ENCODE measurements at regions not wholly inside any gene's neighbourhood (a gene's known extent, or its start where the extent isn't known, plus 50 kb on each side); places are given as distances from the start of the nearest gene placed in this dataset.

GRCh38 chr5:166948679-166949078 lies 1342.8 kb upstream of the WWC1 start:
- Histone ChIP-seq H3K27me3 (no peaks in the 10 kb centered on the region), H3K36me3 (replicated peaks in 1 of 2) (no peaks in the 10 kb centered on the region), H3K4me3 (no peak overlapping the region), H3K27ac (no peak overlapping the region), H3K4me1 (replicated peaks in 1 of 2) (no peaks in the 10 kb centered on the region), H3K9me3 (replicated peaks in 1 of 3) (no peaks in the 10 kb centered on the region)
- intact Hi-C loops (cut with DNase I): no loop called here
- DNase-seq: no peak
- TF ChIP-seq POLR2A (IDR thresholded peaks at IDR 0.05): no peak
- no peak for TF ChIP-seq CTCF (IDR thresholded peaks at IDR 0.05)
- WGBS, 4 donors: 70 to 75% (median 71%) methylated on average over 3 of the region's 3 CpGs

GRCh38 chr5:166952048-166952447 lies 1339.4 kb upstream of the WWC1 start:
- WGBS, 4 donors: 49 to 56% (median 50%) methylated on average over 4 of the region's 4 CpGs
- DNase-seq: no peak
- no peak for TF ChIP-seq CTCF (IDR thresholded peaks at IDR 0.05)
- TF ChIP-seq POLR2A (IDR thresholded peaks at IDR 0.05): no peak
- no peaks in the 10 kb centered on the region for H3K9me3 ChIP-seq (replicated peaks in 1 of 3)
- no peaks in the 10 kb centered on the region for H3K4me1 ChIP-seq (replicated peaks in 1 of 2)
- no peaks in the 10 kb centered on the region for H3K36me3 ChIP-seq (replicated peaks in 1 of 2)
- no peaks in the 10 kb centered on the region for H3K27me3 ChIP-seq
- no peak overlapping the region for H3K4me3 ChIP-seq
- H3K27ac ChIP-seq: no peak overlapping the region
- intact Hi-C loops (cut with DNase I): no loop called here

GRCh38 chr5:166957782-166958181 lies 1333.7 kb upstream of the WWC1 start:
- TF ChIP-seq CTCF (IDR thresholded peaks at IDR 0.05): no peak
- TF ChIP-seq POLR2A (IDR thresholded peaks at IDR 0.05): no peak
- Histone ChIP-seq H3K4me3 (no peak overlapping the region), H3K9me3 (replicated peaks in 1 of 3) (no peaks in the 10 kb centered on the region), H3K36me3 (replicated peaks in 1 of 2) (no peaks in the 10 kb centered on the region), H3K27me3 (no peaks in the 10 kb centered on the region), H3K27ac (no peak overlapping the region), H3K4me1 (replicated peaks in 1 of 2) (no peaks in the 10 kb centered on the region)
- DNase-seq: no peak
- intact Hi-C loops (cut with DNase I): no loop called here
- 70 to 86% (median 77%) methylated on average over 3 of the region's 3 CpGs for WGBS, 4 donors

- Histone ChIP-seq H3K4me3 (no peak overlapping the region), H3K36me3 (replicated peaks in 1 of 2) (no peaks in the 10 kb centered on the region), H3K27me3 (no peaks in the 10 kb centered on the region), H3K9me3 (replicated peaks in 1 of 3) (no peaks in the 10 kb centered on the region), H3K4me1 (replicated peaks in 1 of 2) (no peaks in the 10 kb centered on the region), H3K27ac (no peak overlapping the region)
- WGBS, 4 donors: 11 to 14% (median 11%) methylated on average over 1 of the region's 1 CpG
- intact Hi-C loops (cut with DNase I): no loop called here
- no peak for DNase-seq
- TF ChIP-seq POLR2A (IDR thresholded peaks at IDR 0.05) (no peak), CTCF (IDR thresholded peaks at IDR 0.05) (no peak)
Measured at GRCh38 chr5:166959766-166960165, 1331.7 kb upstream of the WWC1 start.
